Smooth muscle cell (in vitro differentiated cells): ENCODE measurements at regions not wholly inside any gene's neighbourhood (a gene's known extent, or its start where the extent isn't known, plus 50 kb on each side); places are given as distances from the start of the nearest gene placed in this dataset.

Experiments used
- DNase-seq: peaks from one replicate; lab custom pipeline; 2025; ENCODE audit not compliant: unreplicated experiment; lab: John Stamatoyannopoulos, UW
- H2AFZ ChIP-seq: fragments of 200-600 bp; sonication (generic); 2 replicates; pipeline ENCODE4 v1.6.0; 2016; ENCODE audit warnings: antibody characterized with exemption, low read depth, mild to moderate bottlenecking
- H3F3A ChIP-seq: fragments of 200-600 bp; sonication (generic); 2 replicates; pipeline ENCODE4 v1.6.0; 2017; ENCODE audit warnings: antibody characterized with exemption, low read depth
- H3K27ac ChIP-seq: fragments of 200-600 bp; sonication (generic); 2 replicates; pipeline ENCODE4 v1.5.1; 2016; ENCODE audit warnings: low read depth, mild to moderate bottlenecking
- H3K27me3 ChIP-seq: fragments of 200-600 bp; sonication (generic); 2 replicates; pipeline ENCODE4 v1.6.1; 2016; ENCODE audit warnings: low read depth, mild to moderate bottlenecking
- H3K36me3 ChIP-seq: fragments of 200-600 bp; sonication (generic); 2 replicates; pipeline ENCODE4 v1.5.1; 2016; ENCODE audit warnings: low read depth
- H3K4me1 ChIP-seq: fragments of 200-600 bp; sonication (generic); 2 replicates; pipeline ENCODE4 v1.5.1; 2016; ENCODE audit warnings: low read depth
- H3K4me2 ChIP-seq: fragments of 200-600 bp; sonication (generic); 2 replicates; pipeline ENCODE4 v1.6.0; 2016; ENCODE audit warnings: mild to moderate bottlenecking
- H3K4me3 ChIP-seq: fragments of 200-600 bp; sonication (generic); 2 replicates; pipeline ENCODE4 v1.5.1; 2016; ENCODE audit warnings: mild to moderate bottlenecking
- H3K79me2 ChIP-seq: fragments of 200-600 bp; sonication (generic); 2 replicates; pipeline ENCODE4 v1.6.0; 2016; ENCODE audit warnings: low read depth, mild to moderate bottlenecking
- H3K9ac ChIP-seq: fragments of 200-600 bp; sonication (generic); 2 replicates; pipeline ENCODE4 v1.6.0; 2016; ENCODE audit warnings: low read depth
- H3K9me3 ChIP-seq: fragments of 200-600 bp; sonication (generic); replicated peaks from 2 replicates; pipeline ENCODE4 v1.5.1; 2016; ENCODE audit warnings: low read depth
- H4K20me1 ChIP-seq: fragments of 200-600 bp; sonication (generic); 2 replicates; pipeline ENCODE4 v1.6.0; 2016; ENCODE audit warnings: low read depth
- WGBS: methylation state at CpG from one replicate; pipeline ENCODE4 v1.1.7; 2016; ENCODE audit warnings: low lambda C conversion rate; 5-methylcytosine and 5-hydroxymethylcytosine counted together
- TF ChIP-seq, protein P1 (sequence below): fragments of 200-600 bp; sonication (generic); IDR thresholded peaks from 2 replicates; pipeline ENCODE4 v1.5.1; 2017; ENCODE audit warnings: borderline replicate concordance, mild to moderate bottlenecking, antibody characterized with exemption; ENCODE audit not compliant: insufficient read depth, poor library complexity, severe bottlenecking

DNA sequence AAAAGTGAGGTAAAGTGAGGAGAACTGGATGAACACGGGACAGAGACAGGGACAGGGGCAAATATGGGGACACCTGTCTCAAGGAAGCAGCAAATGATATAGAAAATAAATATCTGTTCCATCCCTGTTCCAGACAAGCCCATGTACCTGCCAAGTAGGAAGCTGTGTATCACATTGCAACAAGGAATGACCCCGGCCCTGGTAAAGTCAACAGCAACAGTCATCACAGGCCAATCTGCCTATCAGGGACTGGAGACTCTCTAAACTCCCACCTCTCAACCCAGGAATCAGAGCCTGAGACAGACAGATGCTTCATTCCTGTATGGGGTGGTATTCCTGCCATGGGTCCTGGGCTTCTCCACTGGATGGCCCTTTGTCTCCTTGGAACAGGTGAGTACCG, 156.6 kb upstream of the PRSS1 start:
- Histone ChIP-seq H3K9ac (no peak overlapping the region), H3K4me2 (no peak overlapping the region), H3K4me3 (no peak overlapping the region), H3K79me2 (no peaks in the 10 kb centered on the region), H2AFZ (no peak overlapping the region), H3K36me3 (no peaks in the 10 kb centered on the region), H3K27ac (no peak overlapping the region), H3K27me3 (peaks cover 27% of the 10 kb centered on the region), H3K4me1 (no peaks in the 10 kb centered on the region), H3K9me3 (no peaks in the 10 kb centered on the region), H3F3A (no peaks in the 10 kb centered on the region), H4K20me1 (no peaks in the 10 kb centered on the region)
- no peak for DNase-seq
- whole genome bisulfite sequencing: 91% methylated on average over 3 of the region's 3 CpGs
- TF ChIP-seq, protein P1, sequence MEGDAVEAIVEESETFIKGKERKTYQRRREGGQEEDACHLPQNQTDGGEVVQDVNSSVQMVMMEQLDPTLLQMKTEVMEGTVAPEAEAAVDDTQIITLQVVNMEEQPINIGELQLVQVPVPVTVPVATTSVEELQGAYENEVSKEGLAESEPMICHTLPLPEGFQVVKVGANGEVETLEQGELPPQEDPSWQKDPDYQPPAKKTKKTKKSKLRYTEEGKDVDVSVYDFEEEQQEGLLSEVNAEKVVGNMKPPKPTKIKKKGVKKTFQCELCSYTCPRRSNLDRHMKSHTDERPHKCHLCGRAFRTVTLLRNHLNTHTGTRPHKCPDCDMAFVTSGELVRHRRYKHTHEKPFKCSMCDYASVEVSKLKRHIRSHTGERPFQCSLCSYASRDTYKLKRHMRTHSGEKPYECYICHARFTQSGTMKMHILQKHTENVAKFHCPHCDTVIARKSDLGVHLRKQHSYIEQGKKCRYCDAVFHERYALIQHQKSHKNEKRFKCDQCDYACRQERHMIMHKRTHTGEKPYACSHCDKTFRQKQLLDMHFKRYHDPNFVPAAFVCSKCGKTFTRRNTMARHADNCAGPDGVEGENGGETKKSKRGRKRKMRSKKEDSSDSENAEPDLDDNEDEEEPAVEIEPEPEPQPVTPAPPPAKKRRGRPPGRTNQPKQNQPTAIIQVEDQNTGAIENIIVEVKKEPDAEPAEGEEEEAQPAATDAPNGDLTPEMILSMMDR: no peak

DNA sequence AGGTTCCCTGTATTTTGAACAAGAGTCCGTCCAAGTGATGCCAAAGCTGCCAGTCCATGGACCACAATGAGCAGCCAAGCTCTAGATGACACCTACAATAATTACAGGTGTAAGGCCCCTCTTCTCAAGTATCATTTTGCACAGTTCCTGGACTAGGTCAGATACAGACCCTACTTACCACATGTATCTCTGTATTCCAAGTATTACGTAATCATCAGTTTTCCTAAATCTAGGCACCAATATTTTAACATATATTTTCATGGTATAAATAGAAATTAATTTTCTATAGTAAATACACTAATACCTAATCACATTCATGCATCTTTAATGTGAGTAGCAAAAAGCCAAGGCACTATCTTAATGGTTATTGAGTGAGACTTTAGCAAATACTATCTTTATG, 157.0 kb upstream of the PRSS1 start:
- H3K9ac ChIP-seq: no peak overlapping the region
- H3K27me3 ChIP-seq: peaks cover 25% of the 10 kb centered on the region
- no peaks in the 10 kb centered on the region for H3K4me1 ChIP-seq
- no peak overlapping the region for H2AFZ ChIP-seq
- no peak for DNase-seq
- WGBS: 94% methylated on average over 2 of the region's 2 CpGs
- no peak overlapping the region for H3K4me2 ChIP-seq
- H3K36me3 ChIP-seq: no peaks in the 10 kb centered on the region
- H3K79me2 ChIP-seq: no peaks in the 10 kb centered on the region
- TF ChIP-seq, protein P1: no peak
- H3F3A ChIP-seq: no peaks in the 10 kb centered on the region
- H3K9me3 ChIP-seq: no peaks in the 10 kb centered on the region
- H3K4me3 ChIP-seq: no peak overlapping the region
- no peaks in the 10 kb centered on the region for H4K20me1 ChIP-seq
- H3K27ac ChIP-seq: no peak overlapping the region

- Histone ChIP-seq H3K4me1 (no peaks in the 10 kb centered on the region), H2AFZ (no peak overlapping the region), H3K27me3 (peaks cover 14% of the 10 kb centered on the region), H3K36me3 (no peaks in the 10 kb centered on the region), H3K4me3 (no peak overlapping the region), H3F3A (no peaks in the 10 kb centered on the region), H4K20me1 (no peaks in the 10 kb centered on the region), H3K4me2 (no peak overlapping the region), H3K9ac (no peak overlapping the region), H3K9me3 (no peaks in the 10 kb centered on the region), H3K27ac (no peak overlapping the region), H3K79me2 (no peaks in the 10 kb centered on the region)
- WGBS: 73% methylated on average over 2 of the region's 2 CpGs
- DNase-seq: no peak
- TF ChIP-seq, protein P1: no peak
These were observed 158.3 kb upstream of the PRSS1 start for GRCh38 chr7:142590830-142591457.

GRCh38 chr7:142590077-142590476, 159.2 kb upstream of the PRSS1 start:
- DNase-seq: no peak
- Histone ChIP-seq H3K9ac (no peak overlapping the region), H3K27me3 (peaks cover 12% of the 10 kb centered on the region), H3K36me3 (no peaks in the 10 kb centered on the region), H3K4me2 (no peak overlapping the region), H3F3A (no peaks in the 10 kb centered on the region), H3K4me1 (no peaks in the 10 kb centered on the region), H3K27ac (no peak overlapping the region), H2AFZ (no peak overlapping the region), H4K20me1 (no peaks in the 10 kb centered on the region), H3K79me2 (no peaks in the 10 kb centered on the region), H3K9me3 (no peaks in the 10 kb centered on the region), H3K4me3 (no peak overlapping the region)
- WGBS: 89% methylated on average over 4 of the region's 4 CpGs
- TF ChIP-seq, protein P1: no peak
